ENCODE measurements at regions not wholly inside any gene's neighbourhood (a gene's known extent, or its start where the extent isn't known, plus 50 kb on each side); places are given as distances from the start of the nearest gene placed in this dataset.

DNA sequence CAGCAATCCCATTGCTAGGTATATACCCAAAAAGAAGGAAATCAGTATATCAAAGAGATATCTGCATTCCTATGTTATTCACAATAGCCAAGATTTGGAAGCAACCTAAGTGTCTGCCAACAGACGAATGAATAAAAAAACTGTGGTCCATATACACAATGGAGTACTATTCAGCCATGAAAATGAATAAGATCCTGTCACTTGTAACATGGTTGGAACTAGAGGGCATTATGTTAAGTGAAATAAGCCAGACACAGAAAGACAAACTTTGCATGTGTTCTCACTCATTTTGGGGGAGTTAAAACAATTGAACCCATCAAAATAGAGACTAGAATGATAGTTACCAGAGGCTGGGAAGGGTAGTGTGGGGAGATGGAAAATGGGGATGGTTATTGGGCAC lies 323.5 kb upstream of the NFE2L3 start:
- Mint-ChIP-seq H3K4me1 (ENCODE audit: low read depth) (no peaks in the 10 kb centered on the region), H3K27ac (no peak overlapping the region), H3K36me3 (ENCODE audit: low read depth) (no peaks in the 10 kb centered on the region), H3K4me3 (no peak overlapping the region), H3K27me3 (peaks cover 20% of the 10 kb centered on the region), H3K9me3 (no peaks in the 10 kb centered on the region)
- TF ChIP-seq, protein P1, sequence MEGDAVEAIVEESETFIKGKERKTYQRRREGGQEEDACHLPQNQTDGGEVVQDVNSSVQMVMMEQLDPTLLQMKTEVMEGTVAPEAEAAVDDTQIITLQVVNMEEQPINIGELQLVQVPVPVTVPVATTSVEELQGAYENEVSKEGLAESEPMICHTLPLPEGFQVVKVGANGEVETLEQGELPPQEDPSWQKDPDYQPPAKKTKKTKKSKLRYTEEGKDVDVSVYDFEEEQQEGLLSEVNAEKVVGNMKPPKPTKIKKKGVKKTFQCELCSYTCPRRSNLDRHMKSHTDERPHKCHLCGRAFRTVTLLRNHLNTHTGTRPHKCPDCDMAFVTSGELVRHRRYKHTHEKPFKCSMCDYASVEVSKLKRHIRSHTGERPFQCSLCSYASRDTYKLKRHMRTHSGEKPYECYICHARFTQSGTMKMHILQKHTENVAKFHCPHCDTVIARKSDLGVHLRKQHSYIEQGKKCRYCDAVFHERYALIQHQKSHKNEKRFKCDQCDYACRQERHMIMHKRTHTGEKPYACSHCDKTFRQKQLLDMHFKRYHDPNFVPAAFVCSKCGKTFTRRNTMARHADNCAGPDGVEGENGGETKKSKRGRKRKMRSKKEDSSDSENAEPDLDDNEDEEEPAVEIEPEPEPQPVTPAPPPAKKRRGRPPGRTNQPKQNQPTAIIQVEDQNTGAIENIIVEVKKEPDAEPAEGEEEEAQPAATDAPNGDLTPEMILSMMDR (IDR thresholded peaks at IDR 0.05): no peak
- Histone ChIP-seq H3K9me3 (ENCODE audit: control insufficient read depth in 1 of 2, insufficient read depth in 1 of 2, low read length in 2 of 2) (no peaks in the 10 kb centered on the region), H3K27me3 (ENCODE audit: control insufficient read depth in 1 of 2, insufficient read depth in 2 of 2, low read length in 2 of 2) (peaks cover under 1 to 5% of the 10 kb centered on the region in 2 experiments), H3K36me3 (ENCODE audit: insufficient read depth, low read length) (no peaks in the 10 kb centered on the region), H3K4me1 (ENCODE audit: insufficient read depth, low read length) (no peaks in the 10 kb centered on the region), H3K27ac (ENCODE audit: low read depth in 1 of 2, low read length in 2 of 2) (no peak overlapping the region), H3K4me3 (ENCODE audit: low read length) (no peak overlapping the region)
- DNase-seq (no peak), ATAC-seq (ENCODE audit: poor library complexity) (no peak)
- ChIA-PET POLR2A (no interaction called here), CTCF (no interaction called here)
- intact Hi-C loops (cut with DNase I, micrococcal nuclease): no loop called here

DNA sequence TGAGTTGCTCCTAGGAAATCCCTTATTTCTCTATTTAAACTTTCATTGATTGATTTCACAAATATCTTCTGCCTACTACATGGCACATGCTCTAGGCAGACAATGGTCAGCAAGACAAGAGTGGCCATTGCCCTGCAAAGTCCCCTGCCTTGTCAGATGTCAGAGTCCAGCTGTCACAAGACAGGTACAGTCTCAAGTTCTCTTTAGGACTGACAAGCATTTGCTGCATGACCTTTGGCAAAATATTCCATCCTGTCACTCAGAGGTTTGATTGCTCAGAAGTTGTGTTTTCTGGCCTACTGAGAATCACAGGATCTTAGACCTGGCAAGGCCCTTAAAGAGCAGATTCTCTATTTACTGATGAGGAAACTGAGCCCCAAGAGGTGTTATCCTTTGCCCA lies 322.3 kb upstream of the NFE2L3 start:
- Histone ChIP-seq H3K9me3 (ENCODE audit: control insufficient read depth in 1 of 2, insufficient read depth in 1 of 2, low read length in 2 of 2) (no peaks in the 10 kb centered on the region), H3K27ac (ENCODE audit: low read depth in 1 of 2, low read length in 2 of 2) (no peak overlapping the region), H3K36me3 (ENCODE audit: insufficient read depth, low read length) (no peaks in the 10 kb centered on the region), H3K4me1 (ENCODE audit: insufficient read depth, low read length) (no peaks in the 10 kb centered on the region), H3K27me3 (ENCODE audit: control insufficient read depth in 1 of 2, insufficient read depth in 2 of 2, low read length in 2 of 2) (peaks cover 0 to 3% of the 10 kb centered on the region in 2 experiments), H3K4me3 (ENCODE audit: low read length) (no peak overlapping the region)
- Mint-ChIP-seq H3K4me1 (ENCODE audit: low read depth) (no peaks in the 10 kb centered on the region), H3K9me3 (no peaks in the 10 kb centered on the region), H3K4me3 (no peak overlapping the region), H3K36me3 (ENCODE audit: low read depth) (no peaks in the 10 kb centered on the region), H3K27ac (no peak overlapping the region), H3K27me3 (peaks cover 8% of the 10 kb centered on the region)
- ATAC-seq (ENCODE audit: poor library complexity): no peak
- intact Hi-C loops (cut with DNase I, micrococcal nuclease): no loop called here
- CTCF ChIA-PET: no interaction called here
- no peak for DNase-seq
- TF ChIP-seq, protein P1 (IDR thresholded peaks at IDR 0.05): no peak
- POLR2A ChIA-PET: no interaction called here

DNA sequence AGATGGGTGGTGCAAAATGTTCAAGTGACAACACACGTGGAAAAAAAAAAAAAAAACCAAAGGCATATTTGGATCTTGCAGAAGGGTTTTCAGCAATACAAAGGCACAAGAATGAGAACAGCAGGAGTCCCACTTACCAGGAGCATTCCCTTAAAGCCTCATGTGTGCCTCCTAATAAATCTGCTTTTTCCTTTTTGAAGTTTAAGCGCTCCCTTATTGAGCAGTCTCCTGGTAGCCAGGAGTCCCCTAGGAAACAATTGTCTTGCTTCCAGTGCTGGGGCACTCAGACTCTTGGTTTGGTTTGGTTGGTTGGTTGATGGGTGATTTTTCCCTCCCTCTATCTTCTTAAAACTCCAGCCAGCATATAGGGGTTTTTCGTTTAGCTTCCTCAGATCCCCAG lies 321.8 kb upstream of the NFE2L3 start:
- Mint-ChIP-seq H3K9me3 (no peaks in the 10 kb centered on the region), H3K27me3 (peaks cover 3% of the 10 kb centered on the region)
- POLR2A ChIA-PET: no interaction called here

More for the DNA sequence above, 321.8 kb upstream of the NFE2L3 start:
- intact Hi-C loops (cut with DNase I, micrococcal nuclease): no loop called here
- TF ChIP-seq, protein P1 (IDR thresholded peaks at IDR 0.05): no peak
- Histone ChIP-seq H3K27me3 (ENCODE audit: control insufficient read depth in 1 of 2, insufficient read depth in 2 of 2, low read length in 2 of 2) (peaks cover 0 to 3% of the 10 kb centered on the region in 2 experiments), H3K36me3 (ENCODE audit: insufficient read depth, low read length) (no peaks in the 10 kb centered on the region), H3K9me3 (ENCODE audit: control insufficient read depth in 1 of 2, insufficient read depth in 1 of 2, low read length in 2 of 2) (no peaks in the 10 kb centered on the region), H3K27ac (ENCODE audit: low read depth in 1 of 2, low read length in 2 of 2) (no peak overlapping the region), H3K4me3 (ENCODE audit: low read length) (no peak overlapping the region), H3K4me1 (ENCODE audit: insufficient read depth, low read length) (no peaks in the 10 kb centered on the region)
- Mint-ChIP-seq H3K27ac (no peak overlapping the region), H3K4me1 (ENCODE audit: low read depth) (no peaks in the 10 kb centered on the region), H3K4me3 (no peak overlapping the region), H3K36me3 (ENCODE audit: low read depth) (no peaks in the 10 kb centered on the region)
- no peak for DNase-seq
- no peak for ATAC-seq (ENCODE audit: poor library complexity)
- CTCF ChIA-PET: no interaction called here
